A673 (cell line): ENCODE measurements at regions not wholly inside any gene's neighbourhood (a gene's known extent, or its start where the extent isn't known, plus 50 kb on each side); places are given as distances from the start of the nearest gene placed in this dataset.

ENCODE experiments used
- BruUV-seq: library from RNA; stranded (reverse); fragments of 400-500 nt; replicated peaks from 2 replicates; lab custom pipeline; 2021; lab: Mats Ljungman, UMichigan
- CTCF ChIA-PET: fragments of 300-600 bp; sonication (Branson Sonifier 250); formaldehyde crosslinking; loops from one replicate; lab custom pipeline; 2022; ENCODE audit warnings: antibody characterized with exemption; lab: Charles Lee
- POLR2A ChIA-PET: fragments of 300-600 bp; sonication (Branson Sonifier 250); formaldehyde crosslinking; loops from one replicate; lab custom pipeline; 2022; ENCODE audit warnings: antibody characterized with exemption; ENCODE audit not compliant: low non-redundant PET; lab: Charles Lee
- DNase-seq: peaks from one replicate; pipeline ENCODE4 v3.0.0-alpha.2; 2015; ENCODE audit warnings: low spot score
- H3K27ac ChIP-seq: fragments of 200-600 bp; sonication (generic); 2 replicates; pipeline ENCODE4 v1.5.1; 2016; ENCODE audit warnings: mixed run types, low read depth, mild to moderate bottlenecking, mixed read lengths, antibody characterized with exemption, low read length; ENCODE audit not compliant: poor library complexity, severe bottlenecking
- H3K27me3 ChIP-seq: fragments of 200-600 bp; sonication (generic); replicated peaks from 2 replicates; pipeline ENCODE4 v1.6.1; 2017; ENCODE audit warnings: mixed run types, low read depth, mild to moderate bottlenecking, mixed read lengths, antibody characterized with exemption, low read length; ENCODE audit not compliant: insufficient read depth, poor library complexity
- H3K36me3 ChIP-seq: fragments of 200-600 bp; sonication (generic); 2 replicates; pipeline ENCODE4 v1.6.1; 2016; ENCODE audit warnings: mixed run types, mild to moderate bottlenecking, mixed read lengths, antibody characterized with exemption, low read length; ENCODE audit not compliant: insufficient read depth, poor library complexity, severe bottlenecking
- H3K4me1 ChIP-seq: fragments of 200-600 bp; sonication (generic); 2 replicates; pipeline ENCODE4 v1.6.1; 2017; ENCODE audit warnings: mixed run types, mild to moderate bottlenecking, mixed read lengths, antibody characterized with exemption, low read length; ENCODE audit not compliant: insufficient read depth, poor library complexity, severe bottlenecking
- H3K4me3 ChIP-seq: fragments of 200-600 bp; sonication (generic); 2 replicates; pipeline ENCODE4 v1.5.1; 2016; ENCODE audit warnings: low read depth, mixed run types, mild to moderate bottlenecking, mixed read lengths, low read length; ENCODE audit not compliant: poor library complexity, severe bottlenecking
- H3K9me3 ChIP-seq: fragments of 200-600 bp; sonication (generic); 2 replicates; pipeline ENCODE4 v1.6.1; 2016; ENCODE audit warnings: mixed run types, low read depth, mild to moderate bottlenecking, mixed read lengths, antibody characterized with exemption, low read length; ENCODE audit not compliant: poor library complexity, severe bottlenecking
- EZH2 ChIP-seq: fragments of 200-600 bp; sonication (generic); IDR thresholded peaks from 2 replicates; pipeline ENCODE4 v1.6.1; 2017; ENCODE audit warnings: borderline replicate concordance, low read depth, mild to moderate bottlenecking, mixed read lengths, antibody characterized with exemption, low read length; ENCODE audit not compliant: poor library complexity, severe bottlenecking
- intact Hi-C: fragments of 100-400 bp; cut with micrococcal nuclease; formaldehyde crosslinking; loops from one replicate; pipeline ENCODE4 v1.10.0; 2022; ENCODE audit not compliant: unreplicated experiment
- TF ChIP-seq, protein P1 (sequence below): fragments of 300-800, 200-600 bp; sonication (generic); conservative IDR thresholded peaks from 2 replicates; pipeline ENCODE4 v1.5.1; 2017; ENCODE audit warnings: low read depth, mild to moderate bottlenecking, antibody characterized with exemption, low read length, moderate library complexity, mixed read lengths

DNA sequence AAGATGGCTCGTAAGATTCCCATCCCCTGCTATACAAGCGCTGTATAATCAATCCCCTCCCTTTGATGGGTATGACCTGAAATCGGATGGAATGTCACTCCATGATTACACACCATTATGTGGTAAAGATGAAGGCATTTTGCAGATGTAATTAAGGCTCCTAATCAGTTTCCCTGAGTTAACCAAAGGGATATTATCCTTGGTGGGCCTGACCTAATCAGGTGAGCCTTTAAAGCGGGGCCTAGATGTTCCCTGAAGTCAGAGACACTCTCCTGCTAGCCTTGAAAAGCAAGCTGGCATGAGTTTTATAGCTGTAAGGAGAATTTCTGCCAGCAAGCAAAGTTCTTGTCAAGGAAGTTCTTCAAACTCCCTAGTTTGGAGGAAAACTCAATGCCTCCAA lies 223.8 kb upstream of the FN1 start:
- H3K27me3 ChIP-seq: no peaks in the 10 kb centered on the region
- TF ChIP-seq, protein P1, sequence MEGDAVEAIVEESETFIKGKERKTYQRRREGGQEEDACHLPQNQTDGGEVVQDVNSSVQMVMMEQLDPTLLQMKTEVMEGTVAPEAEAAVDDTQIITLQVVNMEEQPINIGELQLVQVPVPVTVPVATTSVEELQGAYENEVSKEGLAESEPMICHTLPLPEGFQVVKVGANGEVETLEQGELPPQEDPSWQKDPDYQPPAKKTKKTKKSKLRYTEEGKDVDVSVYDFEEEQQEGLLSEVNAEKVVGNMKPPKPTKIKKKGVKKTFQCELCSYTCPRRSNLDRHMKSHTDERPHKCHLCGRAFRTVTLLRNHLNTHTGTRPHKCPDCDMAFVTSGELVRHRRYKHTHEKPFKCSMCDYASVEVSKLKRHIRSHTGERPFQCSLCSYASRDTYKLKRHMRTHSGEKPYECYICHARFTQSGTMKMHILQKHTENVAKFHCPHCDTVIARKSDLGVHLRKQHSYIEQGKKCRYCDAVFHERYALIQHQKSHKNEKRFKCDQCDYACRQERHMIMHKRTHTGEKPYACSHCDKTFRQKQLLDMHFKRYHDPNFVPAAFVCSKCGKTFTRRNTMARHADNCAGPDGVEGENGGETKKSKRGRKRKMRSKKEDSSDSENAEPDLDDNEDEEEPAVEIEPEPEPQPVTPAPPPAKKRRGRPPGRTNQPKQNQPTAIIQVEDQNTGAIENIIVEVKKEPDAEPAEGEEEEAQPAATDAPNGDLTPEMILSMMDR: no peak
- no peak for TF ChIP-seq EZH2
- H3K4me3 ChIP-seq: no peak overlapping the region
- H3K9me3 ChIP-seq: no peaks in the 10 kb centered on the region
- CTCF ChIA-PET: no interaction called here
- H3K36me3 ChIP-seq: no peaks in the 10 kb centered on the region
- no peak for DNase-seq
- POLR2A ChIA-PET: no interaction called here
- no TSS peak for BruUV-seq
- intact Hi-C loops: no loop called here
- peaks cover 5% of the 10 kb centered on the region for H3K4me1 ChIP-seq
- no peak overlapping the region for H3K27ac ChIP-seq

DNA sequence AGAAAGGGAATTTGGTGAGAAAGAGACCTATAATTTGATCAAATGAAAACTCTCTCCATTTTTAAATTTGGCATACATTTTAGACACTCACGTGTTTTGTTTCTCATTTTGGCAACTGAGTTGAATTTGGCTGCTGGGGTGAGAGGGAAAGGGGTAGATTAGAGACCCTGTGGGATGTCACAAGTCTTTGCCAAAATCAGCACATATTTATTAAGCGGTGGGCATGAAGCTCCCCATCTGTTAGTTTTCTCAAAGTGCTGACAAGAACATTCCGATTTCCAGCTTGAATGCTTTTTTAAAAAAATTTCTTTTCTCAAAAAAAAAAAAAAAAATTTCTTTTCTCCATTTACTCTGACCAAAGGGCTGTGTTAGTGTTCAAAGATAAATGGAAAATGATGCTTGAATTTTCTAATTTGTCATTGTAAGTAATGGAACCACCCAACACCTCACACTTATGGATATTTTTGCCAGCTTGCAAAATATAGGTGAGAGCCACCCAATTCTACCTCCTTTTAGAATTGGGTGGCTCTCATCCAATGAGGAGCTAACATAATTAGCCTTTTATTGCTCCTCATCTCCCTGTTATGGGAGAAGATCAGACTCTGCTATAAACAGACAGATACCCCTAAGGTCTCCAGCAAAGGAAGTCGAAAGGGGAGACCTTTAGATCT lies 222.9 kb upstream of the FN1 start:
- Histone ChIP-seq H3K4me3 (no peak overlapping the region), H3K27ac (no peak overlapping the region), H3K4me1 (peaks cover 8% of the 10 kb centered on the region), H3K9me3 (no peaks in the 10 kb centered on the region), H3K27me3 (no peaks in the 10 kb centered on the region), H3K36me3 (no peaks in the 10 kb centered on the region)
- BruUV-seq: no TSS peak
- POLR2A ChIA-PET: interaction anchor here (0.7 kb wide), 1 partner anchor 31 kb away, joined by 8 read pairs; no protein-coding TSS in a partner anchor
- DNase-seq: no peak
- no peak for TF ChIP-seq EZH2
- TF ChIP-seq, protein P1: no peak
- CTCF ChIA-PET: no interaction called here
- intact Hi-C loops: no loop called here

DNA sequence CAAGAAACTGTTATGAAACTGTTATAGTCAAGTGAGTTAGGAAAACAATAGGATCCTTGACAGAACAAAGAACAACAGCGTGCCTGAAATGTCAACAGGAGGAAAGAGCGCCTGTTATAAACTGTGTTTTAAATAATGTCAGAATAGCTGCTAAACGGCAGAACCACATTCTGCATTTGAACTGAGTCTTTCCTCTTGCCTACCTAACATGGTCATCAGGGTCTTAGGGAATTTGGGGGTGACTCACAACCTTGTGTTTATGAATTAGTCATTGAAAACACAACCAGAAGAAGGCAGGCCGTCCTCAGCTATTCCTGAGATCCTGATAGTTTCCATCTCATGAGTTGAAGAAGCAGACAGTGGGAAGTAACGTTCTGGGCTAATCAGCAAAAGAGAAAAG lies 222.0 kb upstream of the FN1 start:
- no peak overlapping the region for H3K27ac ChIP-seq

More for the DNA sequence above, 222.0 kb upstream of the FN1 start:
- POLR2A ChIA-PET: no interaction called here
- Histone ChIP-seq H3K4me3 (no peak overlapping the region), H3K27me3 (no peaks in the 10 kb centered on the region), H3K9me3 (no peaks in the 10 kb centered on the region), H3K4me1 (peaks cover 8% of the 10 kb centered on the region), H3K36me3 (no peaks in the 10 kb centered on the region)
- TF ChIP-seq EZH2: no peak
- TF ChIP-seq, protein P1: no peak
- intact Hi-C loops: no loop called here
- CTCF ChIA-PET: no interaction called here
- DNase-seq: no peak
- no TSS peak for BruUV-seq
